Sigmoid colon (tissue), 6 donors: ENCODE measurements at regions not wholly inside any gene's neighbourhood (a gene's known extent, or its start where the extent isn't known, plus 50 kb on each side); places are given as distances from the start of the nearest gene placed in this dataset.
"Not testable (repeated sequence)": the region's sequence is repeated elsewhere in the genome, so short reads cannot be mapped to it uniquely, and the experiment has no call there.

Experiments used
- DNase-seq: peaks from one replicate; pipeline ENCODE4 v3.0.0-alpha.2; 2019
- H3K27ac ChIP-seq, 4 donors: fragments of 200-600 bp; sonication (generic); one replicate each; pipeline ENCODE4 v1.5.1; 2016 to 2019; ENCODE audit warnings: mild to moderate bottlenecking in 1 of 4
- H3K27me3 ChIP-seq, 3 donors: fragments of 200-600 bp; sonication (generic); one replicate each; pipeline ENCODE4 v1.5.1; 2019; ENCODE audit warnings: mild to moderate bottlenecking in 1 of 3
- H3K36me3 ChIP-seq, 4 donors: fragments of 200-600 bp; sonication (generic); one replicate each; pipeline ENCODE4 v1.5.1; 2016 to 2019
- H3K4me1 ChIP-seq, 4 donors: fragments of 200-600 bp; sonication (generic); one replicate each; pipeline ENCODE4 v1.5.1; 2017 to 2019
- H3K4me3 ChIP-seq, 4 donors: fragments of 200-600 bp; sonication (generic); one replicate each; pipeline ENCODE4 v1.5.1; 2017 to 2019; ENCODE audit warnings: mild to moderate bottlenecking in 2 of 4, moderate library complexity in 1 of 4
- H3K9me3 ChIP-seq, 4 donors: fragments of 200-600 bp in 3 of 4; sonication (generic) in 3 of 4; one replicate each; pipeline versions ENCODE4 v1.5.1 to v1.6.1; 2013 to 2019
- CTCF ChIP-seq, 4 experiments: fragments of 450-650 bp in 3 of 4; fragments of 200-600 bp in 1 of 4; IDR thresholded peaks; one replicate each; pipeline ENCODE4 v1.5.1; 2016 to 2019; ENCODE audit warnings: antibody characterized with exemption in 4 of 4, mild to moderate bottlenecking in 3 of 4, moderate library complexity in 2 of 4
- EP300 ChIP-seq, 4 donors: sonication (generic); formaldehyde crosslinking; IDR thresholded peaks; one replicate each; pipeline ENCODE4 v1.6.1; 2017; ENCODE audit warnings: antibody characterized with exemption in 4 of 4
- POLR2A ChIP-seq, 2 donors: fragments of 450-650 bp; IDR thresholded peaks; one replicate each; pipeline ENCODE4 v1.6.1; 2016; ENCODE audit warnings: antibody characterized with exemption in 2 of 2, mild to moderate bottlenecking in 2 of 2, moderate library complexity in 2 of 2
- POLR2AphosphoS5 ChIP-seq, 4 donors: sonication (generic); formaldehyde crosslinking; IDR thresholded peaks; one replicate each; pipeline ENCODE4 v1.6.1; 2017; ENCODE audit warnings: antibody characterized with exemption in 4 of 4
- WGBS, 2 donors: extraction: QIAGEN DNeasy Blood & Tissue Kit; methylation state at CpG; one replicate each; pipeline ENCODE4 v1.1.7; 2013; 5-methylcytosine and 5-hydroxymethylcytosine counted together
- intact Hi-C: fragments of 100-400 bp; cut with DNase I; formaldehyde crosslinking; loops from one replicate; pipeline ENCODE4 v1.15.1; 2023
- donor health status: healthy with polysubstance abuse.
- donor health status: healthy.

GRCh38 chr5:23112237-23112636 lies 259.1 kb upstream of the CDH12 start:
- no peak for TF ChIP-seq POLR2A (IDR thresholded peaks at IDR 0.05)
- no peak for TF ChIP-seq CTCF (IDR thresholded peaks at IDR 0.05)
- TF ChIP-seq EP300 (IDR thresholded peaks at IDR 0.05) = no peak
- TF ChIP-seq POLR2AphosphoS5 (IDR thresholded peaks at IDR 0.05) = no peak
- no peaks in the 10 kb centered on the region for H3K27me3 ChIP-seq
- no peak for DNase-seq
- no peak overlapping the region for H3K27ac ChIP-seq
- H3K36me3 ChIP-seq = no peaks in the 10 kb centered on the region
- intact Hi-C loops = no loop called here
- no peaks in the 10 kb centered on the region for H3K9me3 ChIP-seq
- H3K4me3 ChIP-seq = no peak overlapping the region
- H3K4me1 ChIP-seq = no peaks in the 10 kb centered on the region

DNA sequence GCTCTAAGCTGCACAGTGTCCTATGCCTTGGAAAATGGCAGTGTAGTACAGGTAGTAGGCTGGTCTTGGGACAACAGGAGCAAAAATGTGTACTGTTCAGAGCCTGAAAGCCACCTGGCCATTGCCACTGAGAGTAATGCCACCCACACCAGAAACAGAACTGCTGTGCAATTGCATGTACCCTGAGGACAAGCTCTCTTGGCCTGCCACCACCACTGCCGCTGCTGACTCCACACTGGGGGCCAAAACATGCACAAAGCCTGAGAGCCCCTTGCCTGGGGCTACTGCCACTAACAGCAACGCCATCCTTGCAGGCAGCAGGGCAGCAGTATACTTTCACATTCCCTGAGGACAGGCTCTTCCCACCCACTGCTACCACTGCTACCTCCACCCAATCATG lies 251.9 kb upstream of the CDH12 start:
- intact Hi-C loops = no loop called here

GRCh38 chr5:23103566-23103965 lies 250.4 kb upstream of the CDH12 start:
- intact Hi-C loops = no loop called here
- H3K27ac ChIP-seq = no peak overlapping the region
- no peak for TF ChIP-seq POLR2AphosphoS5 (IDR thresholded peaks at IDR 0.05)
- no peak for TF ChIP-seq POLR2A (IDR thresholded peaks at IDR 0.05)
- TF ChIP-seq EP300 (IDR thresholded peaks at IDR 0.05) = no peak
- TF ChIP-seq CTCF (IDR thresholded peaks at IDR 0.05) = no peak
- no peaks in the 10 kb centered on the region for H3K36me3 ChIP-seq
- 94 to 96% methylated on average over 1 of the region's 1 CpG for WGBS, 2 donors
- no peaks in the 10 kb centered on the region for H3K4me1 ChIP-seq
- no peak for DNase-seq
- no peaks in the 10 kb centered on the region for H3K9me3 ChIP-seq
- H3K27me3 ChIP-seq = no peaks in the 10 kb centered on the region
- no peak overlapping the region for H3K4me3 ChIP-seq

More for the DNA sequence above, 251.9 kb upstream of the CDH12 start:
- TF ChIP-seq POLR2AphosphoS5 (IDR thresholded peaks at IDR 0.05) = no peak
- no peak for TF ChIP-seq EP300 (IDR thresholded peaks at IDR 0.05)
- DNase-seq = no peak
- Histone ChIP-seq H3K9me3 (no peaks in the 10 kb centered on the region), H3K4me1 (no peaks in the 10 kb centered on the region), H3K27me3 (no peaks in the 10 kb centered on the region), H3K36me3 (no peaks in the 10 kb centered on the region), H3K4me3 (no peak overlapping the region), H3K27ac (no peak overlapping the region)
- 84 to 89% methylated on average over 2 of the region's 2 CpGs for WGBS, 2 donors

DNA sequence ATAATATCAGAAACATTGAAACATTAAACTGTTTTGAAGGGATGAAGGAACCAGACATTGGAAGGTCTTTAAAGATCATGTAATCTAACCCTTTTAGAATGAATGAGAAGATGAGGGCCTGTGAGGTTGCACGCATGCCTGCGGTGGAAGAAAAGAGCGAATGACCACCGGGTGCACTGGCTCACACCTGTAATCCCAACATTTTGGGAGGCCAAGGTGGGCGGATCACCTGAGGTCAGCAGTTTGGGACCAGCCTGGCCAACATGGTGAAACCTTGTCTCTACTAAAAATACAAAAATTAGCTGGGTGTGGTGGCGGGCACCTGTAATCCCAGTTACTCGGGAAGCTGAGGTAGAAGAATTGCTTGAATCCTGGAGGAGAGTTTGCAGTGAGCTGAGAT lies 242.3 kb upstream of the CDH12 start:
- H3K27ac ChIP-seq, DNase-seq, H3K27me3 ChIP-seq, H3K4me1 ChIP-seq, H3K4me3 ChIP-seq, H3K36me3 ChIP-seq, H3K9me3 ChIP-seq, intact Hi-C loops: not testable (repeated sequence)
- WGBS, 2 donors = 91% methylated on average over 7 of the region's 7 CpGs

GRCh38 chr5:23089286-23089685 lies 236.1 kb upstream of the CDH12 start:
- no peak for DNase-seq
- Histone ChIP-seq H3K36me3 (no peaks in the 10 kb centered on the region), H3K4me3 (no peak overlapping the region), H3K27me3 (no peaks in the 10 kb centered on the region), H3K27ac (no peak overlapping the region), H3K4me1 (no peaks in the 10 kb centered on the region), H3K9me3 (no peaks in the 10 kb centered on the region)
- 86 to 88% methylated on average over 6 of the region's 6 CpGs for WGBS, 2 donors
- TF ChIP-seq CTCF (IDR thresholded peaks at IDR 0.05) = no peak
- TF ChIP-seq POLR2AphosphoS5 (IDR thresholded peaks at IDR 0.05) = no peak
- TF ChIP-seq EP300 (IDR thresholded peaks at IDR 0.05) = no peak
- no peak for TF ChIP-seq POLR2A (IDR thresholded peaks at IDR 0.05)
- intact Hi-C loops = no loop called here

- TF ChIP-seq CTCF (IDR thresholded peaks at IDR 0.05) = no peak
- no peak for TF ChIP-seq POLR2A (IDR thresholded peaks at IDR 0.05)
- TF ChIP-seq EP300 (IDR thresholded peaks at IDR 0.05) = no peak
- Histone ChIP-seq H3K4me1 (no peaks in the 10 kb centered on the region), H3K27me3 (no peaks in the 10 kb centered on the region), H3K27ac (no peak overlapping the region), H3K4me3 (no peak overlapping the region), H3K9me3 (no peaks in the 10 kb centered on the region), H3K36me3 (no peaks in the 10 kb centered on the region)
- DNase-seq = no peak
- intact Hi-C loops = no loop called here
- WGBS, 2 donors = 32 to 38% methylated on average over 3 of the region's 3 CpGs
Measured at GRCh38 chr5:23084815-23085214, 231.7 kb upstream of the CDH12 start.
